Adipose tissue (tissue), 3 donors: ENCODE measurements at regions not wholly inside any gene's neighbourhood (a gene's known extent, or its start where the extent isn't known, plus 50 kb on each side); places are given as distances from the start of the nearest gene placed in this dataset.

ENCODE experiments used
- H3K27ac ChIP-seq: one replicate; pipeline ENCODE4 v1.5.1; 2013; ENCODE audit warnings: low read depth, low read length
- WGBS, 3 donors: extraction: QIAGEN DNeasy Blood & Tissue Kit; methylation state at CpG; one replicate each; pipeline ENCODE4 v1.1.7; 2013; 5-methylcytosine and 5-hydroxymethylcytosine counted together
- donor health status: healthy with polysubstance abuse.
- donor health status: Bipolar disorder and iron deficiency.
- donor health status: healthy.

GRCh38 chr5:67476531-67476930, 279.9 kb upstream of the CD180 start:
- H3K27ac ChIP-seq = no peak overlapping the region
- 75 to 89% (median 79%) methylated on average over 3 of the region's 3 CpGs for WGBS, 3 donors

GRCh38 chr5:67475489-67475888, 278.9 kb upstream of the CD180 start:
- WGBS, 3 donors = 78 to 92% (median 91%) methylated on average over 6 of the region's 6 CpGs
- no peak overlapping the region for H3K27ac ChIP-seq

DNA sequence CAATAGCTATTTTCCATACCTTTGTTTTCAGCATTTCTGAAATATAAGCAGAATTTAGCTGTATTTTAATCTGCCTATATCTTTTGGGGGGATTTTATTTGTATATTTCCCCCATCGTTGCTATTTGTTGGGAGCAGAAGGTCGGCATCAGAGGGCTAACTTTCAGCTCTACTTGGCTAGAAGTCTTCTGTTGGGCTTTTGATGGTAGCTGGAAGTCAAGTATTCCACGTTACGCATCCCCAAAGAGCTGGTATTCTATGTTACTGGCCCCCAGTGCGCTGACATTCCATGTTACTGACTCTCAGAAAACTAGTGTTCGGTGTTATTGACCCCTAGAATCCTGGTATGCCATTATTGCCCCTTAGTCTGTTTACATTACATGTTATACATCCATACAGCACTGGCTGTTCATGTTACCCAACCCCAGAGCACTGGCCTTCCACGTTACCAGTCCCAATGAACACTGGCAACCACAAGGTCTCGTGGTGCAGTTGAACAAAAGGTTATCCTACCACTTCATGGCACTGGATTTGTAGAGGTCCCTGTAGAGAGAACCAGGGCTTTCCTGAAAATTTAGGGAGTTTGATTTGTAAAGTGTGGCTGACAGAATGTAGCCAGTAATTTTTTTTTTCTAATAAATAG, 278.1 kb upstream of the CD180 start:
- no peak overlapping the region for H3K27ac ChIP-seq
- 80 to 89% (median 86%) methylated on average over 8 of the region's 8 CpGs for WGBS, 3 donors

- H3K27ac ChIP-seq = no peak overlapping the region
- WGBS, 3 donors = 71 to 90% (median 71%) methylated on average over 1 of the region's 1 CpG
Measured at GRCh38 chr5:67467110-67467509, 270.5 kb upstream of the CD180 start.

DNA sequence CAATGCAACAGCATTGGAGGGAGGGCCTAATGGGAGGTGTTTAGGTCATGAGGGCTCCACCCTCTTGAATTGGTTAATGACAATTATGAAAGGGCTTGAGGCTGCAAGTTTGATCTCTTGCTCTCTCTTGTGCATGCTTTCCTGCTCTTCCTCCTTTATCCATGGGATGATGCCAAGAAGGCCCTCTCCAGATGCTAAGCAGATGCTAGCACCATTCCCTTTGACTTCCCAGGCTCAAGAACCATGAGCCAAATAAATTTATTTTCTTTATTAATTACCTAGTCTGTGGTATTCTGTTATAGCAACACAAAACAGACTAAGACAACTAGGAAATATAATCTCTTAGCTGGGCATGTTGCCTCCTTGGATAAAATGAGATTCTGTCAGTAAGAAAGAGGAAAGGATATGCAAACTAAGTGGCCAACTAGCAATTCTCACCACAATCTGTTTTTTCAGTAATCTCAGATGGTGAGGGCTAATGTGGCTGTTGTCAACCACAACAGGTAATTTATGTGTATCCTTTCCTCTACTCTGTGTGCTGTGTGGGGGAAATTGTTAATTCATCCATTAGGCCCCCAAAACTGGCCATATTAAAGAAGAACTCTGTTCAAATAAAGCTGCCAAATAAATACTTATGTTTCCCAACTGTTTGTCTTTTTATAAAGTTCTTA, 269.1 kb upstream of the CD180 start:
- H3K27ac ChIP-seq = no peak overlapping the region

DNA sequence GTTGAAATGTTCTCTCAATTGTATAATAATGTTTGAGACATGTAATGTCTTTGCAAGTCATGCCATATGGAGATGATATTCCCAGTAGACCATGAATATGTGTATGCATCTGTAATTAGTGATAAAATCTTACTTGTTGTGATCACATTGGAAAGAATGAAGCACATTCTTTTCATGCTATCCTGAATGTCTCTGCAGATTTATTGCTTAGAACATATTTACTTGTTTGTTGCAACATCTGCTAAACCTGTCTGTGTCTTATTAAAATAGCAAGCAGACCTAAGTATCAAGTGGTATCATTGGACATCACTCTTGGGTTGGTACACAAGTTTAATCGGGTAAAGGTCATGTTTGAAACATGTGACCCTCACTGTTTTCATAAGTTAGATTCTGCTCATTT, 265.5 kb upstream of the CD180 start:
- H3K27ac ChIP-seq = no peak overlapping the region
- WGBS, 3 donors = 81 to 92% (median 82%) methylated on average over 1 of the region's 1 CpG

DNA sequence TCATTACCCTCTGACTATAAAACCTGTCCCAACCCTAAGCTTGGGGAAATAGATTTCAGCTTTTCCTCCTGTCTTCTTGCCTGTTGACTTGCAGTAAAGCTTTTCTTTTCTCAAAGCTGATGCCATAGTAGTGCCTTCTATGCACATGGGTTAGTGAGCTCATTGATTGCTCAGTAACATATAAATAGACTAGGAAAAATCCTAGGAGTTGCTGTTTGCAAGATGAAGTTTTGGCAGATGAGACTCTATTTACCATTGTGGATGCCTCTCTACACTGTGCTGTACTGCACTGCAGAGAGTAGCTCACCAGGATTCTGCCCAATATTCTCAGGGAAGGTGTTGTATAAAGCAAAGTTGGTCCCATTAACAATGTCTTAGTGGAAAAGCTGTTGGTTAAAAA, 262.7 kb upstream of the CD180 start:
- H3K27ac ChIP-seq = no peak overlapping the region

DNA sequence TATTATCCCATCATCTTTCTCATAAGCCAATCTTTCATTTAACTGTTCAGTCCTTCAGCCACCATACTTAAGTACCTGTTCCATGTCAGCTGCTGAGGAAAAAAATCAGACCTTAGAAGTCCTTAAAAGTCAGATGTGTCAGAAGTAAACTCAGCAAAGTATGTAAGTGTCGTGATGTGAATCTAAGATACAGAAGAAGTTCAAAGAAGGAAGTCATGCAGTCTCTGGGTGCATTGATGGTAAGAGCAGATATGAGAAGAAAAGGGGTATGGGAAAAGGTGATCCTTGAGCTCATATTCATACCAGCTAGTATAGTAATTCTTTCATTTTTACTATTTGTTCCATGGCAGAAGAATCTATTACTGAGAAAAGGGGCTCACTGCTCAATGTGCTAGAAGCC, 259.4 kb upstream of the CD180 start:
- WGBS, 3 donors = 72 to 100% (median 89%) methylated on average over 1 of the region's 1 CpG
- no peak overlapping the region for H3K27ac ChIP-seq

DNA sequence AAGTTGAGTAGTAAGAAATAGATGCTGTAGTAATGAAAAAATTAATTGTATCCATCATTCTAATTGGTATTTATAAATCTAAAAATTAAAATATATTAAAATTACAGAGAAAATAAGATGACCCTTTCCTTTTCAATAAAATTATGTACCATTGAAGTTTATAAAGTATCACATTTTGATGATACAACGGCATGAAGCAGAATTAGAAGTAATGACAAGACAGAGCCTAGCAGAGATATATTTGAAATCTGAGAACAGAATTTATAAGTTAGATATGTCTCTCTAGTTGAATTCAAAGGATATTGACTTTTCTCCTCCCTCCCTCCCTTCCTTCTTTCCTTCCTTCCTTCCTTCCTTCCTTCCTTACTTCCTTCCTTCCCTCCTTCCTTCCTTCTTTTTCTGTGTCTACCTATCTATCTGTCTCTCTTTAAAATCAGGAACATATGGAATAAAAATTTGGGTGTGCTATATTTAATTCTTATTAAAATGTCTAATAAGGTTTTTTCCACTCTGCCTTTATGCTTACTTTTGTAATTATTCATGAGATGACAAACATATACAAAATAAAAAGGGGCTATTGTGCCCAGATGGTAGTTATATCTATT, 258.5 kb upstream of the CD180 start:
- H3K27ac ChIP-seq = no peak overlapping the region
- WGBS, 3 donors = 89 to 100% (median 95%) methylated on average over 1 of the region's 1 CpG

GRCh38 chr5:67453111-67453905, 256.7 kb upstream of the CD180 start:
- no peak overlapping the region for H3K27ac ChIP-seq
- 79 to 81% (median 81%) methylated on average over 4 of the region's 4 CpGs for WGBS, 3 donors

GRCh38 chr5:67451640-67452279, 255.2 kb upstream of the CD180 start:
- no peak overlapping the region for H3K27ac ChIP-seq
- WGBS, 3 donors = 76 to 82% (median 77%) methylated on average over 3 of the region's 3 CpGs

- H3K27ac ChIP-seq = no peak overlapping the region
Measured at GRCh38 chr5:67447732-67448131, 251.1 kb upstream of the CD180 start.

DNA sequence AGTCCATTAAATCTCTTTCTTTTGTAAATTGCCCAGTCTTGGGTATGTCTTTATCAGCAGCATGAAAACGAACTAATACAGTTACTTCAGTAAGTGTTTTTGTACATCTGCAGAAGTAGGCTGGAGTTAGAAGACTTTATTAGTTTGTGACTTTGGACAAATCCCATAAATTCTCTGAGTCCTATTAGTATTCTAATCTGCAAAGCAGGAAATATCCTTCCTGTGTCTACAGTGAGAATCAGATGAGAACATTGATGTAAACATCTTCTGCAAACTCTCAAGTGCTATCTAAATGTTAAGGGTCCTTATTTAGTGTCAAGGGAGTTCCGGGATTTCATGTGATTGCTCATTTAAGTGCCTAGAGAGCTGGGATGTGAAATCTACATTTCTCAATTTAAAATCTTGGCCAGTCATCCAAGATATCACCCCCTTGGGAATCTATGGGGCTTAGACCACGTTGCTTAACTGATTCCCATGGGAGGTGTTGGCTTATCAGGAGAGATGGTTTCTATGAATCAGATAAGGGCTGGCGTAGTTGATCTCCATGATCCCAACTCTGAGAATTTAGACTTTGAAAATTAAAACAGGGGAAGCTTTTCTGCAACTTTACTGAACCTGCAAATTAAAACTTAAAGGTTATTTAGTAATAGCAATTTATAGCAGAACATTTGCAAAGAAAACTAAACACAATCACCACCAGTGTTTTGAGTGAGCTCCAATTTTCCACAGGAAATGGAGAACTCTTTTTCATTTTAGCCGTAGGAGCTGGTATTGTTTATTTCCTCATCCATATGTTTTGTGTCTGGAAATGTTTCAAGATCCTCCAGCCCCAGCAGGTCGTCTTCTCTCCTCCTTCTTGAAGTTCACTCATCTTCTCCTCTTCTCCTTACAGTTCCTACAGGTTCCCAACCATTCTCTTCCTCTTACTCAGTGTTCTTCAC, 241.6 kb upstream of the CD180 start:
- H3K27ac ChIP-seq = no peak overlapping the region
- WGBS, 3 donors = 46 to 64% (median 63%) methylated on average over 6 of the region's 6 CpGs

DNA sequence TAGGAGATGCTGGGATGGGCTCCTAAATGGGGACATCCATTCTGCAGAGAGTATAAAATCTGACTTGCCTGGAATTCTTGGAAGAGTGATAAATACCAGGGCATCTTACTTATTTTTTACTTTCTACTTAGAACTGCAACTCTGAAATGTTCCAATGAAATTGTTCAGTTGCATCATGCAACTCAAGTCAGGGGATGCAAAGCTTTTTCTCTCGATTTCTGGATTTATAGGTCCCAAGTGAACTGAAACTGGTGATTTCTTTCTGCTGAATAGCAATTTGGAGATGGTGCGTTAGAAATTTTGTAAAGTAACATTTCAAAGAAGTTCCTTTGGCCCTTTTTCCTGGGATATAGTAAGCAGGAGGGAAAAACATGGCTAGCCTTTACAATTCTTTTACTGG, 238.4 kb upstream of the CD180 start:
- WGBS, 3 donors = 55 to 76% (median 70%) methylated on average over 2 of the region's 2 CpGs
- H3K27ac ChIP-seq = no peak overlapping the region

DNA sequence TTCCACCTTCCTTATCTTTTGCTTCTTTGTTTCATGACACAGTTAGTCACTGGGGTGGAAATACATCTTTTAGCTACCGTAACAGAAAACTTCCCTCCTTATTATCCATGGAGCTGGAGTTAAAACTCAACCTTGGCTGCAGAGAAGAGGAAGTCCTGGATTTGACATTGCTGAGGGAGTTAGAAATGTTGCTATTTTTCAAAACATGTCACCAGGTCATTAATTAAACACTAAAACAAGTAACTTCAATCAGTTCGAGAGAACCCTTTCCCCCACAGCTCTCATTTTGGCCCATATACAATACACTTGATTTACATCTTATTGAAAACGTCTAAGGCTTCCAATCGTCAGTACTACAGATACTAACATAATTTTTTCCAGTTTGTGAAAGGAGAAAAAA, 237.9 kb upstream of the CD180 start:
- WGBS, 3 donors = 30 to 49% (median 35%) methylated on average over 4 of the region's 4 CpGs
- no peak overlapping the region for H3K27ac ChIP-seq

- H3K27ac ChIP-seq = no peak overlapping the region
- 85 to 90% (median 90%) methylated on average over 3 of the region's 3 CpGs for WGBS, 3 donors
Measured at GRCh38 chr5:67432606-67433005, 236.0 kb upstream of the CD180 start.

DNA sequence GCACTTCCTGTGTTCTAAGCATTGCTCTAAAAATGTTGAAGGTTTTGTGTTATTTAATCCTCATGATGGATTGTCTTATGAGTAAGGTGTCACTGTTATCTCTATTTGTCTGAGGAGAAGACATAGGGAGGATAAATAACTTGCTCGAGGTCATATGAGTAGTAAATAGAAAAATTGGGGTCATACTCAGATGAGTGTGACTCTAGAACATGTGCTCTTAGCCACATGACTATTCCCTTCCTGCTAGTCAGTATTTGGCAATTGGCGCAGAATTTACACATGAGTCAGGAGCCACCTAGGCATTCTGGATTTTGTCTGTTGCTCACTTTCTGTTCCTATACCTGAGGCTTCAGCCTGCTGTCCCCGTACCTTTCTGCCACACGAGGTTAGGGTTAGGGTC, 234.6 kb upstream of the CD180 start:
- no peak overlapping the region for H3K27ac ChIP-seq
- WGBS, 3 donors = 80 to 95% (median 82%) methylated on average over 4 of the region's 4 CpGs

DNA sequence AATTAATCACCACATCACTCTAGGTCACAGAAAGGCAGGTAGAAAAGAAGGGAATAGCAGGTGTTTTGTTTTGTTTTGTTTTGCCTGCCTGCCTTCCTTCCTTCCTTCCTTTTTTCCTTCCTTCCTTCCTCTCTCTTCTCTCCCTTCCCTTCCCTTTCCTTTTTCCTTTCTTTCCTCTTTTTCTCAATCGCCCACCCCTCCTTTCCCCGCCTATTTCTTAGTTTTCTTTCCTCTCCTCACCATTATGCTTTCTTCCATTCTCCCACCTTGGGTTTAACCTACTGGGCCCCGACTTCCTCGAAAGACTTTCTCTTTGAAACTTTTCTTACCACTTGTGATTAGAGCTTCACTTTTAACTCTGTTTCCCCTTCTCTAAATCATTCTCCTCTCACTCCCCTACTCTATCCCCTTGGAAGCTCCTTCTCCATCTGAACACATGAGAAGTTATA, 231.3 kb upstream of the CD180 start:
- 93 to 97% (median 95%) methylated on average over 4 of the region's 4 CpGs for WGBS, 3 donors

More for the DNA sequence above, 231.3 kb upstream of the CD180 start:
- H3K27ac ChIP-seq = no peak overlapping the region
